ENCODE measurements at regions not wholly inside any gene's neighbourhood (a gene's known extent, or its start where the extent isn't known, plus 50 kb on each side); places are given as distances from the start of the nearest gene placed in this dataset.
"Not testable (repeated sequence)": the region's sequence is repeated elsewhere in the genome, so short reads cannot be mapped to it uniquely, and the experiment has no call there.

DNA sequence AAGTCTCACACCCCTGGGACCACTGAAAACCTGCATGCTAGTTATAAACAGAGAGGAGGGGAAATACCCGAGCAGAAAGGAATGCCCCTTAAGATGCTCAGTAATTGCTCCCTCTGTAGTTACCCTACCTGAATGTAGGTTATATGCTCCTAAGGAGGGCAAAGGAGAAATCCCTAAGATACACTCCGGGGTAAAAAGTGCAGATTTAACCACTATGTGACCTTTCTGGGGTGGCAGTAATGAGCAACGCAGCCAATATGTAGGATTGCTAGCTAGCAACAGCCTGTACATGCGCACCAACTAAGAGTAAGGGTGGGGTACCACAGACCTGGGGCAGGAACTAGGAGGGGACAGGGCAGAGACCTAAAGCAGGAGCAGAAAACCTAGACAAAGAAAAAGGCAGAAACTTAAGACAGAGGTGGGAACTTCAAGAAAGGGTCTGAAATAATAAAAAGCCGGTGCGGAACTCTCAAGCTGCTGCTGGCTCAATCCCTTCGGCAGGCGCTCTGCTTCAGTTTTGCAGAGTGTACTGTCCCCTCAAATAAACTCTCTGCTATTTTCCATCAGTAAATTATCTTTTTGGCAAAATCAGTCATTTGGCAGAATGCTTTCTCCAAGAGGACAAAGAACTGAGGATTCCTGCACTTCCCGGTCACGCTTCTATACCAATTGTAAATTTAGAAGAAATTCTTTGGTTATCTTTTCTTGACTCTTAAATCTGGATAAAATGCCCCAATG lies 823.8 kb downstream of the CDH11 start:
- DNase-seq (ENCODE audit: low read depth): no peak

- DNase-seq (ENCODE audit: low read depth): no peak
These were observed 826.4 kb downstream of the CDH11 start for GRCh38 chr16:64295466-64295865.

GRCh38 chr16:64292953-64293352 lies 828.9 kb downstream of the CDH11 start:
- no peak for DNase-seq (ENCODE audit: low read depth)

DNA sequence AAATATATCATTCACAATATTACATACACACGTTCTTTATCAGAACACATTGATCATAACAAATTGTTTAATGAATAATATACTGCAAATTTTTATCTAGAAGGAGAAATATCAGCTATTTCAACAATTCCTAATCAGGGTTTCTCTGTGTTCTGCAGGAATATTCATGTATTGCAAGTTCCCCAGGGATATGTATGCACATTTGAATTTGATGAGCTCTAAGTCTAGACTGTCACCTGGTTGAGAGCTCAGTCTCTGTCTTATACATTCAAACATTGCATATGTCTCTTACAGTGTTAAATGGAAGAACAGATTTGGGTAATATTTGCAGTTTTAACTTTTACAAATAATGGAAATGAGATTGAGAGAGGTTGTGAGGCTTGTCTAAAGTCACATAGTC lies 829.7 kb downstream of the CDH11 start:
- DNase-seq (ENCODE audit: low read depth): no peak

- DNase-seq (ENCODE audit: low read depth): no peak
These were observed 831.4 kb downstream of the CDH11 start for GRCh38 chr16:64290461-64290860.

GRCh38 chr16:64287655-64288528 lies 834.0 kb downstream of the CDH11 start:
- no peak for DNase-seq (ENCODE audit: low read depth)

DNA sequence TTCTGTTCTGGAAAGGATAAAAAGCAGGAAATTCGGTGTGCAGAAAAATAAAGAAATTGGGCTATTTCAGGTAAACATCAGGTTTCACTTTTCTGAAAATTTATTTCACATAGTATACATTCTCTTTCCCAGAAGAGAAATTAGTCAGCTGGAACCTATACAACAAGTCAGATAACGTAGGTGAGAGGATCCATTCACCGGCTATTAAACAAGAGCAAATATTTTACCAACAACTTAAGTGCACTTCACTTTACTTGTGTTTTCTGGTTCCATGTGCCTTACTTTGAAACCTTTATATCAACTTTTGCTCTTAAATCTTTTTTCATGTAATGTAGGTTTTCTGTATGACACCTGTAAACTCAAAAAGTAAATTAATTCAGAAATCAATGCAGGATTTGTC lies 839.7 kb downstream of the CDH11 start:
- no peak for DNase-seq (ENCODE audit: low read depth)

- DNase-seq (ENCODE audit: low read depth): no peak
These were observed 841.5 kb downstream of the CDH11 start for GRCh38 chr16:64280317-64280716.

DNA sequence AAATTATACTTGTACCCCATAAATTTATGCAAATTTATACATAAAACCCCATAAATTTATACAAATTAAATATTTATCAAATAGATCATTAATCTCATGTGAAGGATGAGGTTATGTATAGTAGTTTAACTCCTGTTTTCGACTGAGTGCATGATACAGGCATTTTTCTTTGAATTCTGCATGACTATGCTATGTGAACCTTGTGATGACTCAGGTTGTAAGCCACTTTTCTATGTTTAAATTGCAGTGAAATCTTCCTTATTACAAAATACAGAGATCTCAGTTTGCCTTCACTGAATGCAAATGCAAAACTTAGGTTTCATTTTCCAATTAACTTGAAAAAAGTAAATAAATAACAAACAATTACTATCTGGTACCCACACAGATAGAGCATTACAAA lies 843.7 kb downstream of the CDH11 start:
- peak; percentile 21 for DNase-seq (ENCODE audit: low read depth)

DNA sequence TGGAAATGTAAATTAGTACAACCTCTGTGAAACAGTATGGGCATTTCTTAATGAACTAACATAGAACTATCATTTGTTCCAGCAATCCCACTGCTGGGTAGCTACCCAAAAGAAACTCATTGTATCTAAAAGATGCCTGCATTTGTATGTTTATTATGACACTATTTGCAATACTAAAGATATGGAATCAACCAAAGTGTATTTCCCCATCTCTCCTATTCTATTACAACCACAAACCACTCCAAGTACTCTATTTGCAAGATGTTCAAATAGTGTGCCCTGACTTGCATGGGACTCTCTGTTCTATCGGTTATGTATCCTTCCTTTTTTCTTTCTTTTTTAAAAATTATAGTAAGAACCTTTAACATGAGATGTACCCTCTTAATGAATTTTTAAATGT lies 845.2 kb downstream of the CDH11 start:
- DNase-seq (ENCODE audit: low read depth): no peak

- DNase-seq (ENCODE audit: low read depth): no peak
These were observed 849.8 kb downstream of the CDH11 start for GRCh38 chr16:64272028-64272427.

DNA sequence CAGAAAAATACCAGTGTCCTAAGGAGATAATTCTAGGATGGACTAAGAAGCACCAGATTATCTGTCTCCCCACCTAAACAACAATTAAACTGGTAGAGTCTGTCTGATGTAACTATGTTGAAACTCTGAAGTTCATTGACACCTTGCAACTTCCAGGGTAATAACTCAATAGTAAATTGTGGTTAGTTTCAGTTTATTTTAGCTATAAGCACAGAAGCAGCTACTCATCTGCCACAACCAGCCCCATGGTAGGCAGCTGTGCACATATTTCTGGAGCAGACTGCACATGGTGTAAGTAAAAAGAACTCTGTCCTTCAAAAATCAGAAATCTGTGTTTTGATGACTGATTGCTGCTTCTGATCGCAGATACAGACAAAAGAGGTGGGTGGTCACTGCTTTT lies 852.1 kb downstream of the CDH11 start:
- DNase-seq (ENCODE audit: low read depth): no peak

- DNase-seq (ENCODE audit: low read depth): no peak
These were observed 856.1 kb downstream of the CDH11 start for GRCh38 chr16:64265756-64266155.

GRCh38 chr16:64260631-64261401 lies 861.0 kb downstream of the CDH11 start:
- DNase-seq (ENCODE audit: low read depth): not testable (repeated sequence)

GRCh38 chr16:64254443-64255367 lies 867.2 kb downstream of the CDH11 start:
- DNase-seq (ENCODE audit: low read depth): no peak

DNA sequence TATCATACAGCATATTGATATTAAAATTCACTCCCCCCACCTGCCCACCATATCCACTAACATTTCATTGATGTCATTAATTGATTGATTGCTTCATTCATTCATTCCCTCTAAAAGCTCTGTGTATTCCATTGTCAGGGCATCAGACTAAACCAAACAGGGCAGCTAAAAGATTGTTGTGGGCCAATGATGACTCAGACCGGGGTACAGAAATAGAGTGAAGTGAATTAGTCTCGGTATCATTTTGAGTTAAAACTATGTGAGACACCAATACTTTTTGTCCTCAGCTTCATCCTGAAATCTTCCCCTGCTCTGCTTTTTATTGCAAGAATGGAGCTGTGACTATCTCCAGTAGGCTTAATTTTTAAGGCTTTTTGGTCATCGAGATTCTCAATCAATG lies 868.3 kb downstream of the CDH11 start:
- no peak for DNase-seq (ENCODE audit: low read depth)

DNA sequence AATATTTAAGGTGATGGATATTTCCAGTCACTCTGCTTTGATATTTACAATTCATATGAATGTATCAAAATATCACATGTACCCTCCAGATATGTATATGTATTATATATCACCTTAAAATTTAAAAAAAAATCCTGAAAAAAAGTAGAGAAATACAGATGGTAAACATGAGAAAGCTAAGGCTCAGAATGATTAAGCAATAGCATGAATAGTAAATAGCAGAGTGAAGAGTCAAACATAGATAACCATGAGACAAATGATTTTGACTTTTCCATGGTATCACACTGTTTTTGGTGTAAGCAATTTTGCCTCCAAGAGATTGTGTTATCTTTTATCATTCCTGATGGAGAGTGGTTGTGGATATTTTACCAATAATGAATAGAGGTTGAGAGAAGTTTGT lies 868.8 kb downstream of the CDH11 start:
- DNase-seq (ENCODE audit: low read depth): peak; percentile 16

- DNase-seq (ENCODE audit: low read depth): no peak
These were observed 870.1 kb downstream of the CDH11 start for GRCh38 chr16:64251742-64252141.

DNA sequence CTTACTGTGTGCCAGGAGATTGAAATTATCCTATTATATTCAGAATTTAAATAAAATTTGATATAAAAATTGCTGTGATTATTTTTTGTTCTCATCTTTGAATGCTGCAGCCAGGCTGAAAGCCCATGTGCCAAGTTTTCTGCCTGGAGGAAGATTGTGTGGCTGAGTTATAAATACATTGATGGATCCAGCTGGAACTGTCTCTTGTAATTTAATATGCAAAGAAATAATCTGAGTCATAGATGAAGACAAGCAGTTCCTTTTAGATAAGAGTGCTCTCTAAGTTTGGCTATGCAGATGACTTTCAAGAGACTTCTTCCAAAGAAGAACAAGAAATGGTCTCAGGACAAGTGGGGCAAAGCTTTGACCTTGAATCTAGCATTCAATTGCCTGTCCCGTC lies 871.0 kb downstream of the CDH11 start:
- DNase-seq (ENCODE audit: low read depth): peak; percentile 1

- DNase-seq (ENCODE audit: low read depth): no peak
These were observed 879.4 kb downstream of the CDH11 start for GRCh38 chr16:64242492-64242891.

DNA sequence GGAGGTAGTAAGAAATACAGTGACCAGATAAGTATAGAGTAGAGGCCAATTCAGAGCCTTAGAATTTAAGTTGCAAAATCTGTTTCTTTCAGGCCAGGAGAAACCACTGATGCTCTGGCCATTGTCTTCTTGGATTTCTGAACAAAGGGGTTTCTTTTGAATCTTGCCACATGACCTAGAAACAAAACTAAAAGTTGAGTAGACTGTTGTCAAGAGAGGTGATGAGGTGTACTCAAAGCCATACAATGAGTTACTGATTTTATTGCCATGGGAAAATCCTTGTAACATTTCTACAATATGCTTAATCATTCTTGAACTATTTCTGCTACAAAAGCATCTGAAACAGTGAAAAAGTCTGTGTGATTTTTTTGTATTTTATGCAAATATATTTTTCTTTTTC lies 881.3 kb downstream of the CDH11 start:
- peak; percentile 19 for DNase-seq (ENCODE audit: low read depth)

DNA sequence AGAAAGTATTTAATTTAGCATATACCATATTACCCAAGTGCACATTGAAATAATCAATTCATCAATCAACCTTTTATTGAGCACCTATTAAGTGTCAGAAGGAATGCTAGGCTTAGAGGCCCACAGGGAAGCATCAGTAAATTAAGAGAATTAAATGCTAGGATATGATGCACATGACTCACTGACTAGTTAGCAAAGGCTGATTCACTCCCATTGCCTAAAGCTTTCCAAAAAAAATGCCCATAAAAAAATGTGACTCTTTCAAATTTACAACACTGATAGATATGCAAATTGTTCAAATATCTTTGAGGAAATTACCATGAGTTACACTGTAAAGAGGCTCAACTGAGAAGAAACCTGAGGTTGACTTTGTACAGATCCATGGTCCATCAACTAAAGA lies 883.3 kb downstream of the CDH11 start:
- peak; percentile 1 for DNase-seq (ENCODE audit: low read depth)

Measured in amniotic epithelial cell (primary cell).